SK-N-SH (cell line): ENCODE measurements at regions not wholly inside any gene's neighbourhood (a gene's known extent, or its start where the extent isn't known, plus 50 kb on each side); places are given as distances from the start of the nearest gene placed in this dataset.

ENCODE experiments used
- CTCF ChIA-PET: fragments of 300-600, 350-600 bp; formaldehyde crosslinking; extraction: SDS; loops from one replicate; lab custom pipeline; 2021; lab: Yijun Ruan, JAX
- POLR2A ChIA-PET: fragments of 350-600 bp; sonication (Branson Sonifier 250); formaldehyde crosslinking; extraction: SDS; loops from one replicate; lab custom pipeline; 2020; ENCODE audit warnings: antibody characterized with exemption, inconsistent platforms; lab: Yijun Ruan, JAX
- DNase-seq: peaks from one replicate; pipeline ENCODE4 v3.0.0; 2012
- H2AFZ ChIP-seq: fragments of 200-600 bp; sonication (generic); 2 replicates; pipeline ENCODE4 v1.8.1; 2016; ENCODE audit warnings: antibody characterized with exemption, mild to moderate bottlenecking, low read depth
- H3F3A ChIP-seq: fragments of 200-600 bp; sonication (generic); replicated peaks from 2 replicates; pipeline ENCODE3; 2016; ENCODE audit warnings: antibody characterized with exemption, mild to moderate bottlenecking; ENCODE audit not compliant: insufficient read depth
- H3K27ac ChIP-seq, 2 experiments: fragments of 200-500 bp in 1 of 2; fragments of 200-600 bp in 1 of 2; sonication (Bioruptor generic) in 1 of 2; sonication (generic), shearing (Covaris generic) in 1 of 2; 2 replicates each; pipeline versions ENCODE4 v1.5.1 to v1.6.1; 2014 to 2016; ENCODE audit warnings: low read depth in 2 of 2, inconsistent platforms in 1 of 2, low read length in 1 of 2, mild to moderate bottlenecking in 1 of 2, mixed read lengths in 1 of 2
- H3K27me3 ChIP-seq: fragments of 200-600 bp; sonication (generic), shearing (Covaris generic); 2 replicates; pipeline ENCODE4 v1.6.1; 2016; ENCODE audit warnings: mixed run types; ENCODE audit not compliant: insufficient read depth
- H3K36me3 ChIP-seq, 2 experiments: fragments of 200-500 bp in 1 of 2; fragments of 200-600 bp in 1 of 2; sonication (Bioruptor generic) in 1 of 2; sonication (generic) in 1 of 2; replicated peaks in 1 of 2; 2 replicates each; pipeline versions ENCODE3 to v1.5.1; 2014 to 2016; ENCODE audit warnings: low read length in 1 of 2, mild to moderate bottlenecking in 1 of 2; ENCODE audit not compliant: insufficient read depth in 2 of 2, control insufficient read depth in 1 of 2
- H3K4me1 ChIP-seq, 2 experiments: fragments of 200-500 bp in 1 of 2; fragments of 200-600 bp in 1 of 2; sonication (Bioruptor generic) in 1 of 2; sonication (generic), shearing (Covaris generic) in 1 of 2; 2 replicates each; pipeline versions ENCODE4 v1.5.1 to v1.6.1; 2014 to 2016; ENCODE audit warnings: low read depth in 1 of 2, low read length in 1 of 2, mixed run types in 1 of 2; ENCODE audit not compliant: insufficient read depth in 2 of 2, control insufficient read depth in 1 of 2
- H3K4me2 ChIP-seq: fragments of 200-600 bp; sonication (generic), shearing (Covaris generic); 2 replicates; pipeline ENCODE4 v1.6.1; 2017; ENCODE audit warnings: mixed run types
- H3K4me3 ChIP-seq, 2 experiments: fragments of 200-500 bp in 1 of 2; fragments of 200-600 bp in 1 of 2; sonication (Bioruptor generic) in 1 of 2; sonication (generic), shearing (Covaris generic) in 1 of 2; 2 replicates each; pipeline versions ENCODE4 v1.5.1 to v1.8.1; 2014 to 2016; ENCODE audit warnings: low read depth in 2 of 2, inconsistent platforms in 1 of 2, low read length in 1 of 2, mild to moderate bottlenecking in 1 of 2, mixed read lengths in 1 of 2, moderate library complexity in 1 of 2
- H3K79me2 ChIP-seq: fragments of 200-600 bp; sonication (generic); 2 replicates; pipeline ENCODE4 v1.8.1; 2017; ENCODE audit warnings: mild to moderate bottlenecking; ENCODE audit not compliant: insufficient read depth
- H3K9ac ChIP-seq: fragments of 200-600 bp; sonication (generic); 2 replicates; pipeline ENCODE4 v1.6.1; 2017; ENCODE audit warnings: mixed run types
- H3K9me2 ChIP-seq: fragments of 200-600 bp; sonication (generic); 2 replicates; pipeline ENCODE4 v1.6.1; 2017; ENCODE audit warnings: mixed run types
- H3K9me3 ChIP-seq: fragments of 200-600 bp; sonication (generic); 2 replicates; pipeline ENCODE4 v1.6.1; 2017; ENCODE audit warnings: mixed run types, mild to moderate bottlenecking, moderate library complexity
- H4K20me1 ChIP-seq: fragments of 200-600 bp; sonication (generic); 2 replicates; pipeline ENCODE4 v1.6.1; 2017; ENCODE audit warnings: mild to moderate bottlenecking, mixed run types; ENCODE audit not compliant: insufficient read depth
- CTCF ChIP-seq: fragments of 200-600 bp; sonication (generic); IDR thresholded peaks from 2 replicates; pipeline ENCODE4 v1.6.1; 2017; ENCODE audit warnings: antibody characterized with exemption, mild to moderate bottlenecking, moderate library complexity
- FOSL2 ChIP-seq: IDR thresholded peaks from 2 replicates; pipeline ENCODE4 v1.4.0; 2012; ENCODE audit warnings: low read depth, mild to moderate bottlenecking, moderate library complexity, borderline replicate concordance
- FOXM1 ChIP-seq: IDR thresholded peaks from 2 replicates; pipeline ENCODE4 v1.4.0; 2012; ENCODE audit warnings: low read depth, mild to moderate bottlenecking
- GABPA ChIP-seq: IDR thresholded peaks from 2 replicates; pipeline ENCODE4 v1.4.0; 2012; ENCODE audit warnings: low read depth, mild to moderate bottlenecking
- IRF3 ChIP-seq: fragments of 150-350 bp; IDR thresholded peaks from 2 replicates; pipeline ENCODE4 v1.6.1; 2016; ENCODE audit warnings: mild to moderate bottlenecking, low read depth, low read length
- JUND ChIP-seq: IDR thresholded peaks from 2 replicates; pipeline ENCODE4 v1.4.0; 2012
- MAX ChIP-seq: IDR thresholded peaks from 2 replicates; pipeline ENCODE4 v1.4.0; 2012; ENCODE audit warnings: low read depth
- MEF2A ChIP-seq: IDR thresholded peaks from 2 replicates; pipeline ENCODE4 v1.4.0; 2012; ENCODE audit warnings: low read depth, borderline replicate concordance
- NFIC ChIP-seq: IDR thresholded peaks from 2 replicates; pipeline ENCODE4 v1.4.0; 2012; ENCODE audit warnings: borderline replicate concordance
- POLR2AphosphoS5 ChIP-seq: IDR thresholded peaks from 2 replicates; pipeline ENCODE4 v1.6.1; 2012; ENCODE audit warnings: low read depth, low read length
- TCF12 ChIP-seq: IDR thresholded peaks from 2 replicates; pipeline ENCODE4 v1.4.0; 2012
- USF2 ChIP-seq: fragments of 150-350 bp; IDR thresholded peaks from 2 replicates; pipeline ENCODE4 v1.6.1; 2017; ENCODE audit warnings: antibody characterized with exemption, low read length, low read depth, borderline replicate concordance
- YY1 ChIP-seq: IDR thresholded peaks from 2 replicates; pipeline ENCODE4 v1.4.0; 2012; ENCODE audit warnings: low read depth, mild to moderate bottlenecking
- WGBS: methylation state at CpG from one replicate; pipeline ENCODE4 v1.1.6; 2017; ENCODE audit warnings: low lambda C conversion rate; 5-methylcytosine and 5-hydroxymethylcytosine counted together

GRCh38 chr17:71467719-71468118, 653.1 kb upstream of the SOX9 start:
- H3K27me3 ChIP-seq, result no peaks in the 10 kb centered on the region
- no peaks in the 10 kb centered on the region for H3K9me2 ChIP-seq
- H3K9ac ChIP-seq, result no peak overlapping the region
- DNase-seq, result no peak
- H3K27ac ChIP-seq, result no peak overlapping the region
- H3K36me3 ChIP-seq, result no peaks in the 10 kb centered on the region
- TF ChIP-seq CTCF, result no peak
- TF ChIP-seq MEF2A, result no peak
- no peak for TF ChIP-seq FOSL2
- TF ChIP-seq MAX, result no peak
- TF ChIP-seq USF2, result no peak
- TF ChIP-seq IRF3, result no peak
- no peak for TF ChIP-seq JUND
- TF ChIP-seq YY1, result no peak
- no peak for TF ChIP-seq GABPA
- no peak for TF ChIP-seq NFIC
- no peak for TF ChIP-seq POLR2AphosphoS5
- TF ChIP-seq, all 33 proteins: peak for 0
- Histone ChIP-seq H2AFZ (no peak overlapping the region), H3K4me3 (no peak overlapping the region), H3F3A (no peaks in the 10 kb centered on the region), H4K20me1 (no peaks in the 10 kb centered on the region), H3K79me2 (no peaks in the 10 kb centered on the region), H3K4me2 (no peak overlapping the region), H3K4me1 (peaks cover 0 to 2% of the 10 kb centered on the region in 2 experiments; a peak in 1 of 4 replicates), H3K9me3 (no peaks in the 10 kb centered on the region)
- WGBS, result 94% methylated on average over 2 of the region's 2 CpGs
- ChIA-PET CTCF (interaction anchor here (1.5 to 1.6 kb wide), 2 partner anchors 648 to 650 kb away, joined by 3 to 4 read pairs; no protein-coding TSS in a partner anchor), POLR2A (no interaction called here)

- Histone ChIP-seq H3K27ac (no peak overlapping the region), H3K4me3 (no peak overlapping the region), H3K79me2 (no peaks in the 10 kb centered on the region), H3K27me3 (no peaks in the 10 kb centered on the region), H4K20me1 (no peaks in the 10 kb centered on the region), H3F3A (no peaks in the 10 kb centered on the region), H3K9me3 (no peaks in the 10 kb centered on the region), H3K9me2 (no peaks in the 10 kb centered on the region), H3K4me2 (no peak overlapping the region), H3K36me3 (no peaks in the 10 kb centered on the region), H2AFZ (no peak overlapping the region), H3K9ac (no peak overlapping the region), H3K4me1 (peaks cover 0 to 4% of the 10 kb centered on the region in 2 experiments; a peak in 1 of 4 replicates)
- ChIA-PET POLR2A (no interaction called here), CTCF (interaction anchor here (1.2 to 3.7 kb wide), 4 partner anchors 9 to 1070 kb away, joined by 3 to 27 read pairs (median 8); no protein-coding TSS in a partner anchor)
- TF ChIP-seq USF2 (no peak), POLR2AphosphoS5 (no peak), FOXM1 (no peak), TCF12 (peak; percentile 11; the same call in 1 of the 2 replicates)
- no peak for DNase-seq
- 81% methylated on average over 3 of the region's 3 CpGs for WGBS
These were observed 650.8 kb upstream of the SOX9 start for GRCh38 chr17:71470062-71470461.
